Upper lobe of right lung (tissue), 1 donor: ENCODE measurements at regions not wholly inside any gene's neighbourhood (a gene's known extent, or its start where the extent isn't known, plus 50 kb on each side); places are given as distances from the start of the nearest gene placed in this dataset.

Experiments
- ATAC-seq: fragments of 200-7000 bp; cut with Tn5 transposase; one replicate; pipeline ENCODE4 v1.9.1; 2020; ENCODE audit warnings: mild to moderate bottlenecking, moderate library complexity
- DNase-seq: peaks from one replicate; pipeline ENCODE4 v3.0.0-alpha.2; 2020
- H3K27ac ChIP-seq: fragments of 200-600 bp; one replicate; pipeline ENCODE4 v1.8.0; 2022
- H3K27me3 ChIP-seq: fragments of 200-600 bp; one replicate; pipeline ENCODE4 v1.8.0; 2022; ENCODE audit warnings: mild to moderate bottlenecking
- H3K36me3 ChIP-seq: fragments of 200-600 bp; one replicate; pipeline ENCODE4 v1.8.0; 2022
- H3K4me1 ChIP-seq: fragments of 200-600 bp; one replicate; pipeline ENCODE4 v1.8.0; 2022
- H3K4me3 ChIP-seq: fragments of 200-600 bp; one replicate; pipeline ENCODE4 v1.8.0; 2022; ENCODE audit warnings: mild to moderate bottlenecking
- H3K9me3 ChIP-seq: fragments of 200-600 bp; one replicate; pipeline ENCODE4 v1.8.0; 2022
- intact Hi-C: fragments of 100-400 bp; cut with DNase I; formaldehyde crosslinking; loops from one replicate; pipeline ENCODE4 v1.11.0; 2022
- TF ChIP-seq, protein P1 (sequence below): fragments of 200-600 bp; IDR thresholded peaks from one replicate; pipeline ENCODE4 v1.8.0; 2022; ENCODE audit warnings: antibody characterized with exemption
- donor health status: DM: no; HTN: yes; CAD: no; lungs with severe emphysema.

DNA sequence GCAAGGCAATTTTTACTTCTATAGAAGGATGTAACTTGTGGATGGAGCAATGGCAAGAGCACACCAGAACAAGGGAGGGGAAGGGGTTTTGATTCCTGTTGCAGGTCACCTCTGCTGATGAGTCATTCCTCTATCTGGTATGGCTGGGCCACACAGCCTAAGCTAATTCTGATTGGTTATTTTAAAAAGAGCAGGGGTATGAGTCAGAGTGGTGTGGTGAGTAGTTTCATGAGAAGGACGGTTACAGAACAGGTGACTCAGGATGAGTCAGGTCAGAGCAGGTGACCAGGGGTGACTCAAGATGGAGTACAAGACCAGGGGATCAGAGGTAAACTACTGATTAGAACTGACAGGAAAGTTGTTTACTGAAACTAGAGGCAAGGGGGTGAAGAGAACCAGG lies 231.9 kb upstream of the USP9Y start:
- no peak for DNase-seq
- H3K27me3 ChIP-seq = no peaks in the 10 kb centered on the region
- H3K36me3 ChIP-seq = no peaks in the 10 kb centered on the region
- no peak for ATAC-seq
- H3K4me1 ChIP-seq = no peaks in the 10 kb centered on the region
- TF ChIP-seq, protein P1, sequence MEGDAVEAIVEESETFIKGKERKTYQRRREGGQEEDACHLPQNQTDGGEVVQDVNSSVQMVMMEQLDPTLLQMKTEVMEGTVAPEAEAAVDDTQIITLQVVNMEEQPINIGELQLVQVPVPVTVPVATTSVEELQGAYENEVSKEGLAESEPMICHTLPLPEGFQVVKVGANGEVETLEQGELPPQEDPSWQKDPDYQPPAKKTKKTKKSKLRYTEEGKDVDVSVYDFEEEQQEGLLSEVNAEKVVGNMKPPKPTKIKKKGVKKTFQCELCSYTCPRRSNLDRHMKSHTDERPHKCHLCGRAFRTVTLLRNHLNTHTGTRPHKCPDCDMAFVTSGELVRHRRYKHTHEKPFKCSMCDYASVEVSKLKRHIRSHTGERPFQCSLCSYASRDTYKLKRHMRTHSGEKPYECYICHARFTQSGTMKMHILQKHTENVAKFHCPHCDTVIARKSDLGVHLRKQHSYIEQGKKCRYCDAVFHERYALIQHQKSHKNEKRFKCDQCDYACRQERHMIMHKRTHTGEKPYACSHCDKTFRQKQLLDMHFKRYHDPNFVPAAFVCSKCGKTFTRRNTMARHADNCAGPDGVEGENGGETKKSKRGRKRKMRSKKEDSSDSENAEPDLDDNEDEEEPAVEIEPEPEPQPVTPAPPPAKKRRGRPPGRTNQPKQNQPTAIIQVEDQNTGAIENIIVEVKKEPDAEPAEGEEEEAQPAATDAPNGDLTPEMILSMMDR = no peak
- intact Hi-C loops = no loop called here
- H3K9me3 ChIP-seq = no peaks in the 10 kb centered on the region
- H3K27ac ChIP-seq = no peak overlapping the region
- H3K4me3 ChIP-seq = no peak overlapping the region

DNA sequence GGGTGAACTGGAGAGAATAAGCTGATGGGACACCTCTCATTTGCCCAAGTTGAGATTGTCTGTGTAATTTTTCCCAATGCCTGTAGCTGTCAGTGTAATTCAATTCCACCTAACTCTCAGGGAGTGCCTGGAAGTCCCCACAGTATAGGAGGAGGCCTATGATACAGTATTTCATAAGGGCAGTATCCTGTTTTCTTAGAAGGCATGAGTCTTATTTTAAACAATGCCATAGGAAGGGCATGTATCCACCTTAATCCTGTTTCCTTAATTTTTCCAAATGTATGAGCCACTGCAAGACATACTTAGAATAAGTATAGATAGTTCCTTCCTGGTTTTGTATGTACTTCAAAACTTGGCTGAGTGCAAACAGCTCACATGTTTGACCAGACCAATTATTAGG lies 226.6 kb upstream of the USP9Y start:
- no peaks in the 10 kb centered on the region for H3K36me3 ChIP-seq
- no peak overlapping the region for H3K27ac ChIP-seq
- no peak for DNase-seq
- intact Hi-C loops = no loop called here
- no peaks in the 10 kb centered on the region for H3K9me3 ChIP-seq
- H3K4me3 ChIP-seq = no peak overlapping the region
- no peaks in the 10 kb centered on the region for H3K27me3 ChIP-seq
- H3K4me1 ChIP-seq = no peaks in the 10 kb centered on the region
- TF ChIP-seq, protein P1 = no peak
- ATAC-seq = no peak

DNA sequence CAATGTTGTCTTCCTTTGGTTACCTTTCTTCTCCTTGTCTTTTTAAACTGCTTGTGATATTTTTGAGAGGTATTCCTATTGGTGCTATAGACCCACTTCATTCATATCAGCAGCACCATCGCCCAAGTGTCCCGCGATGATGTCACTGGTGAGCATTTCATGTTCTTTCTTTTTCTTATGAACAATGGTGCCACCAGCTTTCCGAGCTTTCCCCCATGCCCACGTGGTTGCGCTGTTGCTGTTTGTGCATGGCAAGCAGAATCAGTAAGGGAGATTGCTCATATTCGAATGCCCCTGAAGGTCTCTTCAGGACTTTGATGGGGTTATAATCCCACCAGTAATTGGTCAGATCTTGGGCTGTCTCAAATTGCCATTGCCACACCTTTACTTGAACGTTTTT lies 221.6 kb upstream of the USP9Y start:
- Histone ChIP-seq H3K36me3 (no peaks in the 10 kb centered on the region), H3K4me3 (no peak overlapping the region), H3K27ac (no peak overlapping the region), H3K27me3 (no peaks in the 10 kb centered on the region), H3K4me1 (no peaks in the 10 kb centered on the region), H3K9me3 (no peaks in the 10 kb centered on the region)
- intact Hi-C loops = no loop called here
- TF ChIP-seq, protein P1 = no peak
- DNase-seq (no peak), ATAC-seq (no peak)

DNA sequence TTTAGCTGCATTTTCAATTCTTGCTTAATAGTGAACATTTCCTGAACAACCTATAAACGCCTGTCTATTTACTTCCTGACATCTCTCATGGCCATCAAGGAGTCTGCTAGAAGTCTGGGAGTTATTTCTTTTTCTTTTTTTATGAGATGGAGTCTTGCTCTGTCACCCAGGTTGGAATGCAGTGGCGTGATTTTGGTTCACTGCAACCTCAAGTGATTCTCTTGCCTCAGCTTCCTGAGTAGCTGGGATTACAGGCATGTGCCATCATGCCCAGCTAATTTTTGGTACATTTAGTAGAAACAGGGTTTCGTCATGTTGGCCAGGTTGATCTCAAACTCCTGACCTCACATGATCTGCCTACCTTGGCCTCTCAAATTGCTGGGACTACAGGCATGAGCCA lies 217.6 kb upstream of the USP9Y start:
- H3K27ac ChIP-seq = no peak overlapping the region
- no peaks in the 10 kb centered on the region for H3K4me1 ChIP-seq
- no peaks in the 10 kb centered on the region for H3K27me3 ChIP-seq
- TF ChIP-seq, protein P1 = no peak
- H3K4me3 ChIP-seq = no peak overlapping the region
- ATAC-seq (no peak), DNase-seq (no peak)
- no peaks in the 10 kb centered on the region for H3K9me3 ChIP-seq
- intact Hi-C loops = no loop called here
- no peaks in the 10 kb centered on the region for H3K36me3 ChIP-seq

DNA sequence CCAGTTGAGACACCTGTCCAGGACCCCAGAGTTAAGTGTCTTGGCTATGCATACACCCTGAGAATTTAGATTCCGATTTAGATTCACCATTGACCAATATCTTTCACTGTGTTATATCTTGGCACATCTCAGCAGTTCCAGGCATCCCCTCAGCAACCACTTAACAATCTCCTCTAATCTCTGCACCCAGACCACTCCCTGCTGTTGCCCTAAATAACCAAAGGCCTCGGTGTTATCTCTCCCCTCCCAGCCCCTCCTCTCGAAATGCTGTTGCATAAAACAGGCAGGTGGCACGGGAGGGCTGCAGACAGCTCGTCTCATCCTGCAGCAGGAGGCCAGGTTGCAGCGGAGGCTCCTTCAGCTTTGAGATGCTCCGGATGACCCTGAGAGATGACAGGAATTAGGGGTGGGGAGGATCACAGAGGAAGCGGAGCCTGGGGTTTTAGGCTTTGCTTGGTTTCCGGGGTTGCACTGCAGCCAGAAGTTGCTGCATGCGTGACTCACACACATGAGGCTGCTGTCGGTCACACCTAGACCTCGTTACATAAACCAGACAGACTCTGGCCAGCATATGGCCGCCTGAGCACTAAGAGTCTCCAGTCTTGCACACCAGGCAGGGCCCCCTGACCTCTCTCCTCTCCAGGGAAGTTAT lies 210.3 kb upstream of the USP9Y start:
- Histone ChIP-seq H3K9me3 (no peaks in the 10 kb centered on the region), H3K4me3 (no peak overlapping the region), H3K4me1 (no peaks in the 10 kb centered on the region), H3K27me3 (no peaks in the 10 kb centered on the region), H3K36me3 (no peaks in the 10 kb centered on the region), H3K27ac (no peak overlapping the region)
- ATAC-seq = no peak
- TF ChIP-seq, protein P1 = no peak
- DNase-seq = no peak
- intact Hi-C loops = no loop called here

DNA sequence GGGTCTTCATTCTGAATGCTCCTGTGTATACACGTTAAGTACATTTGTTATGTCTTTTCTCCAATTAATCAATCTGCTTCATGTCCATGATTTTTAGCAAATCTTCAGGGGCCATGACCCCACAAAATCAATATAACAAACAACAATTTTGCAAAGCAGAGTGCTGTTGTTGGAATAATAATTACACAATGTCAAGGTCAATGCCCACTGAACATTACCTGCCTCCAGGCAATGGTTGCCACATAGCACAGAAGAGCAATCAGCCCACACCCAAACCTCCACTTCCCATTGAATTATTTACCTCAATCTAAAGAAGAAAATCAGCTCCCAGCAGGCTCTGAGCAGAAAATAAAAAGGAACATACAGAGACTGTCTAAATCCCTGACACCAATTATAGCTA lies 208.8 kb upstream of the USP9Y start:
- intact Hi-C loops = no loop called here
- TF ChIP-seq, protein P1 = no peak
- DNase-seq (no peak), ATAC-seq (no peak)
- no peaks in the 10 kb centered on the region for H3K4me1 ChIP-seq
- H3K27me3 ChIP-seq = no peaks in the 10 kb centered on the region
- no peak overlapping the region for H3K4me3 ChIP-seq
- H3K27ac ChIP-seq = no peak overlapping the region
- no peaks in the 10 kb centered on the region for H3K9me3 ChIP-seq
- no peaks in the 10 kb centered on the region for H3K36me3 ChIP-seq
